Coronary artery (tissue), 2 donors: ENCODE measurements at regions not wholly inside any gene's neighbourhood (a gene's known extent, or its start where the extent isn't known, plus 50 kb on each side); places are given as distances from the start of the nearest gene placed in this dataset.

ENCODE experiments used
- DNase-seq: peaks from one replicate; pipeline ENCODE4 v3.0.0-alpha.2; 2017; ENCODE audit warnings: low spot score
- H3K27ac ChIP-seq, 2 donors: fragments of 200-600 bp; sonication (generic); one replicate each; pipeline ENCODE4 v1.5.1; 2016 to 2019
- H3K4me3 ChIP-seq: fragments of 200-600 bp; sonication (generic); 2 replicates; pipeline ENCODE4 v1.5.1; 2016; ENCODE audit warnings: mild to moderate bottlenecking, moderate library complexity
- CTCF ChIP-seq: fragments of 200-600 bp; sonication (generic); IDR thresholded peaks from one replicate; pipeline ENCODE4 v1.5.1; 2019; ENCODE audit warnings: antibody characterized with exemption

- H3K27ac ChIP-seq = no peak overlapping the region
Observed at GRCh38 chrX:124234348-124234747, 98.1 kb upstream of the TEX13D start.

GRCh38 chrX:124238268-124238667 is 94.2 kb upstream of the TEX13D start:
- no peak for TF ChIP-seq CTCF
- DNase-seq = no peak
- no peak overlapping the region for H3K4me3 ChIP-seq
- no peak overlapping the region for H3K27ac ChIP-seq

More at GRCh38 chrX:124234348-124234747, 98.1 kb upstream of the TEX13D start:
- H3K4me3 ChIP-seq = no peak overlapping the region
- no peak for DNase-seq
- no peak for TF ChIP-seq CTCF

GRCh38 chrX:124239324-124239723 is 93.1 kb upstream of the TEX13D start:
- DNase-seq = no peak
- H3K4me3 ChIP-seq = no peak overlapping the region
- no peak overlapping the region for H3K27ac ChIP-seq
- no peak for TF ChIP-seq CTCF

- DNase-seq = no peak
- H3K27ac ChIP-seq = no peak overlapping the region
- TF ChIP-seq CTCF = no peak
- no peak overlapping the region for H3K4me3 ChIP-seq
Observed at GRCh38 chrX:124239911-124240310, 92.5 kb upstream of the TEX13D start.

GRCh38 chrX:124240422-124240821 is 92.0 kb upstream of the TEX13D start:
- no peak overlapping the region for H3K4me3 ChIP-seq
- no peak for DNase-seq
- H3K27ac ChIP-seq = no peak overlapping the region
- TF ChIP-seq CTCF = no peak

GRCh38 chrX:124242131-124242530 is 90.3 kb upstream of the TEX13D start:
- Histone ChIP-seq H3K4me3 (no peak overlapping the region), H3K27ac (peak overlapping the region in 1 of 2 donors; percentile 4)
- no peak for DNase-seq
- TF ChIP-seq CTCF = no peak

- no peak for DNase-seq
- no peak overlapping the region for H3K4me3 ChIP-seq
- no peak for TF ChIP-seq CTCF
- H3K27ac ChIP-seq = no peak overlapping the region
Observed at GRCh38 chrX:124249345-124249744, 83.1 kb upstream of the TEX13D start.
